ENCODE measurements at regions not wholly inside any gene's neighbourhood (a gene's known extent, or its start where the extent isn't known, plus 50 kb on each side); places are given as distances from the start of the nearest gene placed in this dataset.

- Histone ChIP-seq H3K4me1 (ENCODE audit: control insufficient read depth, insufficient read depth, low read length) (no peaks in the 10 kb centered on the region), H3K27ac (ENCODE audit: low read length) (no peak overlapping the region), H3K9me3 (ENCODE audit: control insufficient read depth, insufficient read depth, low read length) (no peaks in the 10 kb centered on the region), H3K36me3 (ENCODE audit: control insufficient read depth, insufficient read depth, low read length) (no peaks in the 10 kb centered on the region), H3K4me3 (ENCODE audit: low read length) (no peak overlapping the region), H3K27me3 (ENCODE audit: control insufficient read depth, insufficient read depth, low read length) (peaks cover 12% of the 10 kb centered on the region)
- no peaks in the 10 kb centered on the region for H3K9me3 Mint-ChIP-seq
- no peak for ATAC-seq
- DNase-seq, result no peak
- H3K4me1 Mint-ChIP-seq, result no peaks in the 10 kb centered on the region
- TF ChIP-seq, protein P1, sequence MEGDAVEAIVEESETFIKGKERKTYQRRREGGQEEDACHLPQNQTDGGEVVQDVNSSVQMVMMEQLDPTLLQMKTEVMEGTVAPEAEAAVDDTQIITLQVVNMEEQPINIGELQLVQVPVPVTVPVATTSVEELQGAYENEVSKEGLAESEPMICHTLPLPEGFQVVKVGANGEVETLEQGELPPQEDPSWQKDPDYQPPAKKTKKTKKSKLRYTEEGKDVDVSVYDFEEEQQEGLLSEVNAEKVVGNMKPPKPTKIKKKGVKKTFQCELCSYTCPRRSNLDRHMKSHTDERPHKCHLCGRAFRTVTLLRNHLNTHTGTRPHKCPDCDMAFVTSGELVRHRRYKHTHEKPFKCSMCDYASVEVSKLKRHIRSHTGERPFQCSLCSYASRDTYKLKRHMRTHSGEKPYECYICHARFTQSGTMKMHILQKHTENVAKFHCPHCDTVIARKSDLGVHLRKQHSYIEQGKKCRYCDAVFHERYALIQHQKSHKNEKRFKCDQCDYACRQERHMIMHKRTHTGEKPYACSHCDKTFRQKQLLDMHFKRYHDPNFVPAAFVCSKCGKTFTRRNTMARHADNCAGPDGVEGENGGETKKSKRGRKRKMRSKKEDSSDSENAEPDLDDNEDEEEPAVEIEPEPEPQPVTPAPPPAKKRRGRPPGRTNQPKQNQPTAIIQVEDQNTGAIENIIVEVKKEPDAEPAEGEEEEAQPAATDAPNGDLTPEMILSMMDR (IDR thresholded peaks at IDR 0.05), result no peak
- H3K27ac Mint-ChIP-seq, result no peak overlapping the region
- WGBS (ENCODE audit: insufficient coverage), result 50% methylated on average over 1 of the region's 1 CpG
- no peaks in the 10 kb centered on the region for H3K36me3 Mint-ChIP-seq
- no peak overlapping the region for H3K4me3 Mint-ChIP-seq
- intact Hi-C loops (cut with micrococcal nuclease), result no loop called here
- H3K27me3 Mint-ChIP-seq (ENCODE audit: low read depth in 2 of 2), result peaks cover 18 to 34% of the 10 kb centered on the region in 2 donors
Observed at GRCh38 chr9:95801797-95802196, 73.7 kb upstream of the ERCC6L2 start.

DNA sequence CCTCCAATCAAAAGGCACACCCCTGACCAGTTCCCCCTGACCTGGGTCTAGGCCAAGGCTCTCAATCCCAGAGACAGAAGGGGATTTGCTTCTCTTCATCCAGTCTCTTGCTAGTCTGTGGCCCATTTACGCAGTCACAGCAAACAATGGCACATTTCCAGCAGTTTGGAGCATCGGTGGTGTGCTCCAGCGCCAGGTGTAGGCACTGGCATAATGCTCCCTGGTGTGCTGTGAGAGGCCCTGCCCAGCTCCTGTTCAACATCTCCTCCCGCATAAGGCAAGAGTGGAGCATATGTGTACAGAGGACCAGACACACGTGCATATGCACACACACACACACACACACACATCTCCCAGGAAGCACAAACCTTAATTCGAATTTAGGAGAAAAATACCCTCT, 79.5 kb upstream of the ERCC6L2 start:
- TF ChIP-seq, protein P1 (IDR thresholded peaks at IDR 0.05), result no peak
- Histone ChIP-seq H3K36me3 (ENCODE audit: control insufficient read depth, insufficient read depth, low read length) (no peaks in the 10 kb centered on the region), H3K27me3 (ENCODE audit: control insufficient read depth, insufficient read depth, low read length) (peaks cover 12% of the 10 kb centered on the region), H3K9me3 (ENCODE audit: control insufficient read depth, insufficient read depth, low read length) (no peaks in the 10 kb centered on the region), H3K27ac (ENCODE audit: low read length) (no peak overlapping the region), H3K4me3 (ENCODE audit: low read length) (no peak overlapping the region), H3K4me1 (ENCODE audit: control insufficient read depth, insufficient read depth, low read length) (no peaks in the 10 kb centered on the region)
- intact Hi-C loops (cut with micrococcal nuclease), result no loop called here
- Mint-ChIP-seq H3K27ac (no peak overlapping the region), H3K36me3 (no peaks in the 10 kb centered on the region), H3K4me1 (peaks cover 5% of the 10 kb centered on the region in 2 donors), H3K4me3 (no peak overlapping the region), H3K9me3 (no peaks in the 10 kb centered on the region), H3K27me3 (ENCODE audit: low read depth in 2 of 2) (peaks cover 28 to 49% of the 10 kb centered on the region in 2 donors)
- 88% methylated on average over 6 of the region's 6 CpGs for WGBS (ENCODE audit: insufficient coverage)
- DNase-seq, result no peak
- no peak for ATAC-seq

DNA sequence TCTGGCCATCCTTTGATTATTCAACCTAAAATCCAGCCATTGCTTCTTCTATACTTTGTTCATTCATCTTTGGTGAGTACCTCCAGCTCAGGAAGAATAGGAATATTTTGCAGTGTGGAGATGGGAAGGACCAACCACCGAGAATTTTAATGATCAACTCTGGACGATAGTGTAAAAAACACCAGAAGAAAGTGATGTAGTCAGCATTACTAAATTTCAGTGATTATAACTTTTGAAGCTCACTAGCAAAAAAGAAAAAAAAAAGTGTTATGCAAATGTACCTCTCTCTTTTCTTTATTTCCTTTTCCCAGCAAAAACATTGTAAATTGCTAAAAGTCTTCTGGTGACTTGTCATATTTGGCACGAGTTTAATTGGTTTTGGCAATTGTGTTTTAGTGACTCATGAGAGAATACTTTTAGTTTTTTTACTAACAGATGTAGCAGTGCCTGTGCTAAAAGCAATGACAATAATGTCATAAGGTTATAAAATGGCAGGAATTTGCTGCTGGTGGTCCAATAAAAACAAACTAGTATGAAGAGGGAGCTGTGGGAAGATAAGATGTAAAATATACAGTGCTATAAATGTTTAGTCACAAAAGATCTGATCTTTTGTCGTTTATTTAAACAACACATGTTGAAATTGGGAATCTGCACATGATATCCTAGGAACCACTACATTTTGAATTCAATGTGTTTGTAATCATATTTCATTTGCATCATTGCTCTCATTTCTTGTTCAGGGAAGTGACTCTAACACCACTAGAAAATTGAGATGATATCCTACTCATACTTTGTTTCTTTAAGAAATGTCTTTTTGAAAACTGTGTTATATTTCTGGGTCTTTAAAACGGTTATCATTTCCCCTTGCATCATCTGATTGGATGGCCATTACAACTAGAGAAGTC, 81.3 kb upstream of the ERCC6L2 start:
- H3K27ac Mint-ChIP-seq, result no peak overlapping the region
- intact Hi-C loops (cut with micrococcal nuclease), result no loop called here
- peaks cover 5% of the 10 kb centered on the region in 2 donors for H3K4me1 Mint-ChIP-seq
- H3K4me1 ChIP-seq (ENCODE audit: control insufficient read depth, insufficient read depth, low read length), result no peaks in the 10 kb centered on the region
- peaks cover 6% of the 10 kb centered on the region for H3K27me3 ChIP-seq (ENCODE audit: control insufficient read depth, insufficient read depth, low read length)
- DNase-seq (no peak), ATAC-seq (no peak)
- H3K27me3 Mint-ChIP-seq (ENCODE audit: low read depth in 2 of 2), result peaks cover 23 to 46% of the 10 kb centered on the region in 2 donors
- H3K9me3 Mint-ChIP-seq, result no peaks in the 10 kb centered on the region
- H3K4me3 Mint-ChIP-seq, result no peak overlapping the region
- H3K4me3 ChIP-seq (ENCODE audit: low read length), result no peak overlapping the region
- no peaks in the 10 kb centered on the region for H3K36me3 ChIP-seq (ENCODE audit: control insufficient read depth, insufficient read depth, low read length)
- 79% methylated on average over 5 of the region's 5 CpGs for WGBS (ENCODE audit: insufficient coverage)
- no peaks in the 10 kb centered on the region for H3K9me3 ChIP-seq (ENCODE audit: control insufficient read depth, insufficient read depth, low read length)
- H3K36me3 Mint-ChIP-seq, result no peaks in the 10 kb centered on the region
- TF ChIP-seq, protein P1 (IDR thresholded peaks at IDR 0.05), result no peak
- no peak overlapping the region for H3K27ac ChIP-seq (ENCODE audit: low read length)
